Kidney epithelial cell (primary cell): ENCODE measurements at regions not wholly inside any gene's neighbourhood (a gene's known extent, or its start where the extent isn't known, plus 50 kb on each side); places are given as distances from the start of the nearest gene placed in this dataset.

Source experiments
- DNase-seq: peaks from one replicate; pipeline ENCODE4 v3.0.0-alpha.2; 2010; ENCODE audit warnings: low read depth
- H3K27me3 ChIP-seq: 2 replicates; pipeline ENCODE4 v1.6.0; 2011; ENCODE audit warnings: low read length; ENCODE audit not compliant: control insufficient read depth, insufficient read depth
- H3K36me3 ChIP-seq: 2 replicates; pipeline ENCODE4 v1.5.1; 2011; ENCODE audit warnings: low read length; ENCODE audit not compliant: control insufficient read depth, insufficient read depth
- H3K4me3 ChIP-seq: 2 replicates; pipeline ENCODE4 v1.5.1; 2011; ENCODE audit warnings: low read depth, mild to moderate bottlenecking, control low read depth, low read length
- TF ChIP-seq, protein P1 (sequence below): IDR thresholded peaks from 2 replicates; pipeline ENCODE4 v1.5.1; 2011; ENCODE audit warnings: mild to moderate bottlenecking, moderate library complexity, low read length, control low read depth, inconsistent platforms; ENCODE audit not compliant: insufficient read depth, poor library complexity, severe bottlenecking

DNA sequence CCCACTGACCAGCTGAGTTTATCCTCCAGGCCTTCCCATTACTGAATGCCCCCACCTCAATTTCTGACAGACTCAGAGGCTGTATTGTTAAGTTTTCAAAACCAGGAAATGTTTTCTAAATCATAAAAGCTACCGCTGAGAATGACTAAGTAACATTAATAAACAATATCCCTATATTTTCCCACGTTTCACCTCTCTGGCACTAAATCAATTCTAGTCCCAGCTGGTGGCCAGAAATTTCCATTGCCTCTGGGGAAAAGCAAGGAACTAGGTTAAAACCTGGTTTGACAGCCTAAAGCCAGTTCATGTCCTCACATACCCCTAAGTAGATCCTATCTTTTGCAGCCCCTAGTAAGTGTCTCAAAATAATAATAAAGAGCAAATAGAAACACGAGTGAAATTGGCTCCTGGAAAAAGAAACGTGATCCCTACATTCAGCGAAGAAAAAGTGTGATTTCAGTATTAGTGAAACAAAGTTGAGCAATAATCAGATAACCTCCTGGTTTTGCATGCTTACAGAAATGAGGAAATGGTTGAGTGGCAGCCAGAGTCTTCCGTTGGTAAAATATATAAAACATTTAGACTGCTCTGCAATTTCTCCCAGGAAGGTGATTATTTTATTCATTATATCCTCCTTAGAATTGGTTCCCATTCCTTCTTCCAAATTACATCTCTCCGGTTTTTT lies 110.9 kb downstream of the ESM1 start:
- Histone ChIP-seq H3K27me3 (no peaks in the 10 kb centered on the region), H3K36me3 (no peaks in the 10 kb centered on the region), H3K4me3 (no peak overlapping the region)
- TF ChIP-seq, protein P1, sequence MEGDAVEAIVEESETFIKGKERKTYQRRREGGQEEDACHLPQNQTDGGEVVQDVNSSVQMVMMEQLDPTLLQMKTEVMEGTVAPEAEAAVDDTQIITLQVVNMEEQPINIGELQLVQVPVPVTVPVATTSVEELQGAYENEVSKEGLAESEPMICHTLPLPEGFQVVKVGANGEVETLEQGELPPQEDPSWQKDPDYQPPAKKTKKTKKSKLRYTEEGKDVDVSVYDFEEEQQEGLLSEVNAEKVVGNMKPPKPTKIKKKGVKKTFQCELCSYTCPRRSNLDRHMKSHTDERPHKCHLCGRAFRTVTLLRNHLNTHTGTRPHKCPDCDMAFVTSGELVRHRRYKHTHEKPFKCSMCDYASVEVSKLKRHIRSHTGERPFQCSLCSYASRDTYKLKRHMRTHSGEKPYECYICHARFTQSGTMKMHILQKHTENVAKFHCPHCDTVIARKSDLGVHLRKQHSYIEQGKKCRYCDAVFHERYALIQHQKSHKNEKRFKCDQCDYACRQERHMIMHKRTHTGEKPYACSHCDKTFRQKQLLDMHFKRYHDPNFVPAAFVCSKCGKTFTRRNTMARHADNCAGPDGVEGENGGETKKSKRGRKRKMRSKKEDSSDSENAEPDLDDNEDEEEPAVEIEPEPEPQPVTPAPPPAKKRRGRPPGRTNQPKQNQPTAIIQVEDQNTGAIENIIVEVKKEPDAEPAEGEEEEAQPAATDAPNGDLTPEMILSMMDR: no peak
- DNase-seq: no peak

DNA sequence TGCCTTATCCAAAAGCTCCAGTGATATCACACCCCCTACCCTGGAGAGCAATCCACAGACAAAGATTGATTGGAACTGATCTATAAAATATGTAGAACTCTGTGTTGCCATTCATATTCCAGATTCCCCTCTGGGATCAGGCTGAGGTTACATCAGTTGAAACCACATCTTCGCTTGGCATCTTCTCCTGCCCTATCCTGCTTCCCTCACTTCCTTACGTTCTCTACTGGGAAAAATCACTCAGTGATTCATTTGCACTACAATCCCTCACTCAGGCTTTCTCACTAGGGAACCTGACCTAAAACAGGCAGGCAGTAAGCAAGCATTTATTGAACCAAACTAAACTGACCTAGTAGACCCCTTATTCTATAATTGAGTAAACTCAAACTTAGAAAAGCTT lies 111.7 kb downstream of the ESM1 start:
- Histone ChIP-seq H3K27me3 (no peaks in the 10 kb centered on the region), H3K4me3 (no peak overlapping the region), H3K36me3 (no peaks in the 10 kb centered on the region)
- no peak for DNase-seq
- TF ChIP-seq, protein P1: no peak

DNA sequence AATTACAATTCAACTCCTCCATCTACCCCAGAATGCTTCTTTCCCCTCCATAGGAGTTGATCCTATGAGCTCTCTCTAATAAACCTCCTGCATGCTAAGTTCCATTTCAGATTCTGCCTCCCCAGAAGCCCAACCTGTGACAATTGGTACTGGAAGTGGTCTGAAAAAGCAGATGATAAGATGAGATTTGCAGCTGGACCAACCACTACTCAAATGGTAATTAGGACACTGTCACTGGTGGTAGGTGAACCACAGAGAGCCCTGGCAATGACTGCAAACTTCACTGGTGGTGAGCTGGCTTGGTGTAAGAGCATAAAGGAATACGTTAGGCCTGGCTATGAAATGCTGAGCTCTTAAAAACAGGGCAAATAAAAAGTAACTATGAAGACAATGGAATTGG lies 112.6 kb downstream of the ESM1 start:
- TF ChIP-seq, protein P1: no peak
- Histone ChIP-seq H3K36me3 (no peaks in the 10 kb centered on the region), H3K4me3 (no peak overlapping the region), H3K27me3 (no peaks in the 10 kb centered on the region)
- no peak for DNase-seq

DNA sequence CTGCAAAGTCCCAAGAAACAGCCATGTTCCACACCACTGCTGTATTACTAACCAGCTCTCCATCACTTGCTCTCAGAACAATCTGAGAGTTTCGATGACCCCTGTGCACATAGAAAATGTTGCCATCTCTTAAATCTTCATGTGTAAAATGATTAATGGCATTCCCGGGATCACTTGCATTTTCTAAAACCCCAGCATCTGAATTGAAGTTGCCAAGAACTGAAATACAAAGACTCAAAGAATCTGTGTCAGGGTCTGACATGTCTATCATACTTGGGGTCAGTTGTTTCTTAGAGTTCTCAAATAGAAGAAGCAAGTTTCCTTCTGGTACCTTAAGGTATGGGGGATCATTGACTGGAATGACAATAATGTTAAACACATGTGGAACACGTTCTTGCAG lies 115.1 kb downstream of the ESM1 start:
- H3K27me3 ChIP-seq: no peaks in the 10 kb centered on the region
- TF ChIP-seq, protein P1: no peak
- no peak for DNase-seq
- H3K36me3 ChIP-seq: no peaks in the 10 kb centered on the region
- no peak overlapping the region for H3K4me3 ChIP-seq

DNA sequence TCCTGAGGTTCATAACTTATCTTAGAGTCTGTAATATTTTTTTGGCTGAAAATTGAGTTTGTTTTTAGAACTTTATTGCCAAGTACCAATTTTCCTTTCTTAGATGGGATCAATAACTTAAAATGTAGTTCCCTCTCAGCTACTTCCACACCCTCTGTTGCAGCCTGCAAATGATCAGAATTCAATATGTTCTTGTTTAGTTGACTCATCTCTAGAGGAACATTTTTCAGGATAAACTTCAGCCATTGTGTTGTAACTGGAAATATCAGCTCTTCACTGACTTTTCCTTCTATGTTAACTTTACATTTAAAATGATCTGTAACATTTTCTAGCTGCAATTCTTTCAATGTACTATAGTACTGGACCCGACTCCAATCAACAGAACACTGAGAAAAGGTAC lies 115.7 kb downstream of the ESM1 start:
- no peak overlapping the region for H3K4me3 ChIP-seq
- TF ChIP-seq, protein P1: no peak
- no peak for DNase-seq
- no peaks in the 10 kb centered on the region for H3K36me3 ChIP-seq
- H3K27me3 ChIP-seq: no peaks in the 10 kb centered on the region

DNA sequence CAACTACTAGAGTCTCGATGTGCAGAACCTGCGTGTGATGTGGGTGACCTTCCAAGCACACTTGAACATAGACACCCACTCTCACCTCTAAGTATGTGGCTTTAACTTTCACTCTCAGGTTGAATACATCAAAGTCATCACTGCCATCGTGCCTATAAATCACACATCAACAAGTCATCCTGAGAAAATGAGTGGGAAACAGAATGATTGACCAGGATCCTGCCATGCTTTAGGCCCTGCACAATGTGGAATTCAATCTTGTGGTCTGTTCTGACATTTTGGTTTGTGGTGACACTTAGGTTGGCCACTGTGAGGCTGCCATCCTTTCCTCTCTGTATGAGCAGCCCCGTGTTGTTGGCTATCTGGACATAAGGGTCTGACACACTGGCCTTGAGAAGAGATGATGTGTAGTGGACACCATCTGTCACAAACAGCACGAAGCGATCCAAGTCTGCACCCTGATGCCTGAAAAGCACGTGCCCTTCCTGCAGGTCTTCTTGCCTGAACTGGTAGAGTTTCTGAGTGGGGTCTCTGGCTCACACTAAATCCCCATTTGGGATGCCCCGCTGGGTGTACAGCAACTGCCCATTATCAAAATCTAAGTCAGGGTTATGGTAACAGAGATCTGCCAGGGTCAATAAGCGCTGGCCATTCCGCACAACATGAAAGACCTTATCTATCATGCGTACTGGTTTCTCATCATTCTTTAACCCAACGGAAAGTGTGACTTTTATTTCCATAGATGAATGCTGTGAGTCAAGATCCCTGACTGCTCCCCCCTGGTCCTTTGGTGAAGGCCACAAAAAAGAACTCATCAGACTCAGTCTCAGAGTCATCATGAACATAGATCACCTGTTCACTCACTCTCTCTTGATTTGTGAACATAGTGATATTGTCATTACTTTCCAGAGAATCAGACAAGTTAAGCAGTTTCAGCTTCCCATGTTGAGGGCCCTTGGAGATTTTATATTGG lies 116.6 kb downstream of the ESM1 start:
- no peaks in the 10 kb centered on the region for H3K36me3 ChIP-seq
- DNase-seq: no peak
- H3K4me3 ChIP-seq: no peak overlapping the region
- no peaks in the 10 kb centered on the region for H3K27me3 ChIP-seq
- TF ChIP-seq, protein P1: no peak
